ENCODE measurements at regions not wholly inside any gene's neighbourhood (a gene's known extent, or its start where the extent isn't known, plus 50 kb on each side); places are given as distances from the start of the nearest gene placed in this dataset.
"Not testable (repeated sequence)": the region's sequence is repeated elsewhere in the genome, so short reads cannot be mapped to it uniquely, and the experiment has no call there.

- no peak for DNase-seq (ENCODE audit: low spot score)
Observed at GRCh38 chr5:131107128-131107527, 57.9 kb downstream of the HINT1 start.

GRCh38 chr5:131104169-131104808 is 60.8 kb downstream of the HINT1 start:
- DNase-seq (ENCODE audit: low spot score): no peak

- DNase-seq (ENCODE audit: low spot score): no peak
Observed at GRCh38 chr5:131096774-131097710, 68.0 kb downstream of the HINT1 start.

- not testable (repeated sequence) for DNase-seq (ENCODE audit: low spot score)
Observed at GRCh38 chr5:131095561-131095960, 69.5 kb downstream of the HINT1 start.

- DNase-seq (ENCODE audit: low spot score): no peak
Observed at GRCh38 chr5:131084436-131084835, 80.6 kb downstream of the HINT1 start.

DNA sequence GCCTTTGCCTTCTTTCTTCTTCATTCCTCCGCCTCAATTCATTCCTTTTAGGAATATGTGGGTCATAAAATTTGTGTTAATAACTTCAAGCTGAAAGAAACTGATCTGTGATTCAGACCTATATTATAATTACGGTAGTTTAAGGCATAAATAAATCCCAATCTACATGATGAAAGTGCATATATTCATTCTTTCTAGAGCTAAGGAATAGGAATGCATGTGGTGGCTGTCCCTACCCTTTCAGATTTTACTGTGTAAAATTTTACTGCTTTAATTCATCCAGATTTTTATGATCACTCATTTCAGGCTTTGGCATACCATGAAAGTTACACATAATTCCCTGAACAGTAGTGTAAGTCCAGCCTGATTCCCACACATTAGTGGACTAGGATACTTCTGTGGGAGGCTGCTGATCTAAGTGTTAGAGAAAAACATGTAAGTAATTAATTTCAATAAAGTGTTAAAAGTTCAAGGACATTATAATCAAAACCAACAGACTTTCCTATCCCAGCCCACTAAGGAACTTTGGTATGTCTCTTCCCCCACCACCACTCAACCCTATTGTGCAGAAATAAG is 83.1 kb downstream of the HINT1 start:
- DNase-seq (ENCODE audit: low spot score): no peak

DNA sequence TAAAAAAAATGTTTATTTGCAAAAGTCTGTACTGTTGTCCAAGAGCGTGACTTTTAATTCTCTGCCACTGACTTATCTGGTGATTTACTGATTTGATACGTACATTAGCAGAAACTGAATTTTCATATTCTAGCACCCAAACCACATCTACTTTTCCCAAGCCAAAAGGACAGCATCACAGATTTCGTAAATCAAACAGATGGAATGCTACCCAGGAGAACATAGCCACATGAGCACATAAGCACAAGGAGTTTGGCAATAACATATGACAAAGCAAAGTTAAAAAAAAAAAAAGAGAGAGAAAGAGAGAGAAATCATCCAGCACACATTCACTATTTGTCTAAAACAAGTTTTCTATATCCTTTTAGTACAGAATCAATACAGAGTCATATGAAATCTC is 83.7 kb downstream of the HINT1 start:
- DNase-seq (ENCODE audit: low spot score): no peak

- DNase-seq (ENCODE audit: low spot score): no peak
Observed at GRCh38 chr5:131079232-131079631, 85.8 kb downstream of the HINT1 start.

- DNase-seq (ENCODE audit: low spot score): no peak
Observed at GRCh38 chr5:131068893-131069643, 96.0 kb downstream of the HINT1 start.

DNA sequence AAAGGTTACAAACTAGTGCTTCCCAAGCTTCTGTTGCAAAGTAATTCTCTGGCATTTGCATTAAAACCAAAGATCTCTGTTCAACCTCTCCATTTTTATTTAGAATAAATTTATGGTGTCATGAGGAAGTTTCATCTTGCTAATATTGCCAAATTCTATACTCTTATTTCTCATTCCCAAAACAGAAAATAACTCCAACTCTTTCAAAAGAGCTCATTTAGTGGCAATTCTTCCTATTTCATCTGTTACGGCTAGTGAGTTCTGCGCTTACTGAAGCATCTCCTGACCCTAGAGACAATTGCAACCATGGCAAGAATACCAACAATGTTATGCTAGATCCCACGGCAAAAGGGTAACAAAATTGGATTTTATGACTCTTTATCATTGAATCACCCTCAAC is 97.0 kb downstream of the HINT1 start:
- DNase-seq (ENCODE audit: low spot score): no peak

DNA sequence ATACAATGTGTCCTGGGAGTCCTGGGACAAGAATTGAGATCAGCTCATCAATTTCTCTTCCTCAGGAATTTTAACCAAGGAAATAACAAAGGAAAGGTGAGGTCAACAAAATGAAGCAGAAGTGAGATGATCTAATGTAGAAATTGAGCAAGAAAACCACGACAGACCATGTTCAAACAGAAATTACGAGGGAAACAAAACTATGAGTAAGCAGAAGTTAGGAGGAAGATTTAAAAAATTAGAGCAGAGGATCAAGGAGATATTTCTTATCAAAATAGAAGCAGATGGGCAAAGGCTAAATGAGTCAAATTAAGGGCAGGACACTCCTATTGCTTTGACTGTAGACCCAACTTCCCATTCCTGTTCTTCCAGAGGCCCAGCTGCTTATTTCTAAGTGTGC is 97.4 kb downstream of the HINT1 start:
- DNase-seq (ENCODE audit: low spot score): no peak

DNA sequence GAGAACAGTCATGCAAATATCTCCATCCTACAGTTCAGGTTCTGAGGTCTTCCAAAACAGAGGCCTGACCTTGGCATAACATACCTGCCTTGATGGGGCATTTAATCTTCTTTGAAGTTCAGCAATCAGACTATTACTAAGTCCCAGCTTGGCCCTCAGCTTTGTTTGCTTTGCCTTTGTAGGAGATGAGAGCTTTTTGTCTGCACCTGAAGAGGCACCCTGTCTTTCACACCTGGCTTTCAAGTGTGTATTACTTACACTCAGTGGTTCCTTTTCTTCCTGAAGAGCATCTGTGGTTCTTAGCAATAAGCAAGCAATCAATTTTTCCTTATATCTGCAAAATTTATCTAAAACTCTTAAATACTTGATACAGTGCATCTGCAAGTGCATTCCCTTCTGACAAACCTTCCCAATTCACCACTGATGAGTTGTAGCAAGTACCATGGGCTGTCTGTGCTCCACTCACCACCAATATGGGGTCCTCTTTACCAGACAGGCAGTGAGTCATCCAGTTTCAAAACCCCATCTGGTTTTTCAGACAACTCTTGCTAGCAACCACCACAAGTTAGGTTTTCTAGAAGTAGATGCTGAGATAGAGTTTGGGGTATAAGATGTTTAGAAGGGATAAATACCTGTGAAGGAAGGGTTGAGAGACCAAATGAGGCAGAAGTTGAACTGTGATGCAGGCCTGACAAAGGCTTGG is 100.2 kb downstream of the HINT1 start:
- no peak for DNase-seq (ENCODE audit: low spot score)

GRCh38 chr5:131042021-131042789 is 122.9 kb downstream of the HINT1 start:
- no peak for DNase-seq (ENCODE audit: low spot score)

GRCh38 chr5:131023498-131023865 is 141.6 kb downstream of the HINT1 start:
- DNase-seq (ENCODE audit: low spot score): no peak

DNA sequence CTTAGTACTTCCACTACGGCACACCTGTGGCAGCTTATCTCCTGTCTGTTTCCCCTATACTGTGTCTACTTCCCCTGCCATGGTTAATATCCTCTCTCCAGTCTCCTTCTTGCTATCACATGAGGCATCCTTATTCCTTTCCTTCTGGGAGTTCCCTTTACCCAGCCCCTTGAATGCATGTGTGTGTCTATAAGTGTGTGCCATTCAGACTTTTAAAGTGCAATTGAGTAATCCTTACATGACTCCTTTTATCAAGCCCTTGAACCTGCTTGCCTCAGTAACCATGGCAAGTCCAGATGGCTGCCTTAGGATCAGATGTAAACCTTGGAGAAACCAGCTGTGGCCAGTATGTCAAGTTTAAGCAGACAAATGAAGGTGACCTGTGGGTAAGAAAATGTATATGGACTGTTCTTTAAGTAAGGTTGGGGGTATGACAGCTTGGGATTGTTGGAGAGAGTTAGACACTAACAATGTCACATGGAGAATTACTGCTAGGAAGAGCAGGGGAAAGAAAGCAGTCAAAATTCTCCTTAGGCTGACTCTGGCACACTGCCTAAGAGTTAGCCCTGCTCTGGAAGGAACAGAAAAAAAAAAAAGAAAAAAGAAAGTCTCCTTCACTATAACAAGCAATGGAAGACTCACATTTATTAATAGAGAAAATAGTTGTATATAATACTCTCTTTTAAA is 142.1 kb downstream of the HINT1 start:
- no peak for DNase-seq (ENCODE audit: low spot score)

GRCh38 chr5:131021646-131022045 is 143.4 kb downstream of the HINT1 start:
- no peak for DNase-seq (ENCODE audit: low spot score)

GRCh38 chr5:131019601-131020315 is 145.3 kb downstream of the HINT1 start:
- DNase-seq (ENCODE audit: low spot score): no peak

DNA sequence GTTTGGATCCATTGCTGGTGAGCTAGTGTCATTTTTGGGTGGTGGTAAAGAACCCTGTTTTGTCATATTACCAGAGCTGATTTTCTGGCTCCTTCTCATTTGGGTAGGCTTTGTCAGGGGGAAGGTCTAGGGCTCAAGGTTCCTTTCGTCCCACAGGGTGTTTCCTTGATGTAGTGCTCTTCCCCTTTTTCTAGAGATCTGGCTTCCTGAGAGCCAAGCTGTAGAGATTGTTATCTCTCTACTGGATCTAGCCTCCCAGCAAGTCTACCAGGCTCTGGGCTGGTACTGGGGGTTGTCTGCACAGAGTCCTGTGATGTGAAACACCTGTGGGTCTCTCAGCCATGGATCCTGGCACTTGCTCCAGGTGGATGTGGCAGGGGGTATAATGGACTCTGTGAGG is 145.9 kb downstream of the HINT1 start:
- no peak for DNase-seq (ENCODE audit: low spot score)

DNA sequence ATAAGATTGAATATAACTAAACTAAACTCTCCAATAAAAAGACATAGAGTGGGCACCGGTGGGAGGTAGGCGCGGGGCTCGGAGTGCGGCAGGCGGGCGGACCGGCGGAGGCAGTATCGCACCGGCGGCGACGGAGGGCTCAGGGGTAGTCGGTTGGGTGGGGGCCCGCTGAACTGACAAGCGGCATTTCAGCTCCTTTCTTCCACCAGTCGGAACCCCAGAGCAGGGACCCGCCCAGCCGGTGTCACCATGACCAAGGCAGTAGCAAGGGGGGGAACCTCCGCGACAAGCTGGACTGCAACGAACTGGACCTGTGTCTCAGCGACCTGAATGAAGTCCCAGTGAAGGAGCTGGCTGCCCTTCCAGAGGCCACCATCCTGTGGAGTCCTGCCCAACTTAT is 156.7 kb downstream of the HINT1 start:
- DNase-seq (ENCODE audit: low spot score): no peak
